ENCODE measurements at regions not wholly inside any gene's neighbourhood (a gene's known extent, or its start where the extent isn't known, plus 50 kb on each side); places are given as distances from the start of the nearest gene placed in this dataset.

- TF ChIP-seq CTCF (IDR thresholded peaks at IDR 0.05) (no peak), POLR2A (IDR thresholded peaks at IDR 0.05) (no peak)
Observed at GRCh38 chr10:114743521-114744231, 77.9 kb upstream of the FHIP2A start.

Data from body of pancreas (tissue), 4 donors.